ENCODE measurements at regions not wholly inside any gene's neighbourhood (a gene's known extent, or its start where the extent isn't known, plus 50 kb on each side); places are given as distances from the start of the nearest gene placed in this dataset.

DNA sequence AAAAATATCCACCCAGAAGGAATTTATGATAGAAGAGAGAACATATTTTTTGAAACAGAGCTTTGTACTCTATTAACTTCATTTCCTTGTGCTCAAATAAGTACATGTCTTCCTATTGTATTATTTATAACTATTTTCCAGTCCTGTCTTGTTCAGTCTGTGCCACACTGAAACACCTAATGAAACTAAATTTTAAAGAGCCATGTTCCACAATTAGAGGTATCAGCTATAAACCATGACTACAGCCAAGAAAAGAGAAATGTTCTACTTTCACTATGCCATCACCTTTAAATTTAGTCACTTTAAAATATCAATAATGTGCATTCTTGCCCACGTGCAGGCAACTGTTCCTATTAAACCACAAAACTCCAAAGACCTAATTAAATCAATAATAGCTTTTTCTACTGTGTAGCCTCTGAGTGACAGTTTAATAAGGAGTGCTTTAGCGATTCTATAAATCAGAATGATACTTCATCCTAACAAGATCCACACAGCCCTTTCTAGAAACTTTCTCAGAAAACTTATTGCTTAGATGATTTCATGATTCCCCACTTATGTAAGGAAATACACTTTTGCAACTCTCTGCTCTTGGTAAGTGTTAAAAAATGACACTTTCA lies 404.9 kb upstream of the CHRM3 start:
- Histone ChIP-seq H3K4me1 (ENCODE audit: control insufficient read depth, insufficient read depth, low read length) (no peaks in the 10 kb centered on the region), H3K4me3 (ENCODE audit: low read depth, low read length) (no peak overlapping the region), H3K36me3 (ENCODE audit: control insufficient read depth in 2 of 2, insufficient read depth in 1 of 2, low read length in 2 of 2) (no peaks in the 10 kb centered on the region), H3K9me3 (ENCODE audit: control insufficient read depth, insufficient read depth, low read depth, low read length) (no peaks in the 10 kb centered on the region), H3K27ac (ENCODE audit: extremely low read depth, low read depth, low read length) (no peak overlapping the region)
- CTCF ChIA-PET = no interaction called here
- POLR2A ChIA-PET = no interaction called here
- no peak for TF ChIP-seq ZNF529 (tag by site-specific recombination; IDR thresholded peaks at IDR 0.05; ENCODE audit: insufficient replicate concordance)
- TF ChIP-seq, protein P1, sequence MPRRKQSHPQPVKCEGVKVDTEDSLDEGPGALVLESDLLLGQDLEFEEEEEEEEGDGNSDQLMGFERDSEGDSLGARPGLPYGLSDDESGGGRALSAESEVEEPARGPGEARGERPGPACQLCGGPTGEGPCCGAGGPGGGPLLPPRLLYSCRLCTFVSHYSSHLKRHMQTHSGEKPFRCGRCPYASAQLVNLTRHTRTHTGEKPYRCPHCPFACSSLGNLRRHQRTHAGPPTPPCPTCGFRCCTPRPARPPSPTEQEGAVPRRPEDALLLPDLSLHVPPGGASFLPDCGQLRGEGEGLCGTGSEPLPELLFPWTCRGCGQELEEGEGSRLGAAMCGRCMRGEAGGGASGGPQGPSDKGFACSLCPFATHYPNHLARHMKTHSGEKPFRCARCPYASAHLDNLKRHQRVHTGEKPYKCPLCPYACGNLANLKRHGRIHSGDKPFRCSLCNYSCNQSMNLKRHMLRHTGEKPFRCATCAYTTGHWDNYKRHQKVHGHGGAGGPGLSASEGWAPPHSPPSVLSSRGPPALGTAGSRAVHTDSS (tag by site-specific recombination; IDR thresholded peaks at IDR 0.05) = no peak
- TF ChIP-seq, protein P2, sequence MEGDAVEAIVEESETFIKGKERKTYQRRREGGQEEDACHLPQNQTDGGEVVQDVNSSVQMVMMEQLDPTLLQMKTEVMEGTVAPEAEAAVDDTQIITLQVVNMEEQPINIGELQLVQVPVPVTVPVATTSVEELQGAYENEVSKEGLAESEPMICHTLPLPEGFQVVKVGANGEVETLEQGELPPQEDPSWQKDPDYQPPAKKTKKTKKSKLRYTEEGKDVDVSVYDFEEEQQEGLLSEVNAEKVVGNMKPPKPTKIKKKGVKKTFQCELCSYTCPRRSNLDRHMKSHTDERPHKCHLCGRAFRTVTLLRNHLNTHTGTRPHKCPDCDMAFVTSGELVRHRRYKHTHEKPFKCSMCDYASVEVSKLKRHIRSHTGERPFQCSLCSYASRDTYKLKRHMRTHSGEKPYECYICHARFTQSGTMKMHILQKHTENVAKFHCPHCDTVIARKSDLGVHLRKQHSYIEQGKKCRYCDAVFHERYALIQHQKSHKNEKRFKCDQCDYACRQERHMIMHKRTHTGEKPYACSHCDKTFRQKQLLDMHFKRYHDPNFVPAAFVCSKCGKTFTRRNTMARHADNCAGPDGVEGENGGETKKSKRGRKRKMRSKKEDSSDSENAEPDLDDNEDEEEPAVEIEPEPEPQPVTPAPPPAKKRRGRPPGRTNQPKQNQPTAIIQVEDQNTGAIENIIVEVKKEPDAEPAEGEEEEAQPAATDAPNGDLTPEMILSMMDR (tag by site-specific recombination; IDR thresholded peaks at IDR 0.05) = no peak
- no peak for TF ChIP-seq ZNF707 (tag by site-specific recombination; IDR thresholded peaks at IDR 0.05)
- TF ChIP-seq, protein P3, sequence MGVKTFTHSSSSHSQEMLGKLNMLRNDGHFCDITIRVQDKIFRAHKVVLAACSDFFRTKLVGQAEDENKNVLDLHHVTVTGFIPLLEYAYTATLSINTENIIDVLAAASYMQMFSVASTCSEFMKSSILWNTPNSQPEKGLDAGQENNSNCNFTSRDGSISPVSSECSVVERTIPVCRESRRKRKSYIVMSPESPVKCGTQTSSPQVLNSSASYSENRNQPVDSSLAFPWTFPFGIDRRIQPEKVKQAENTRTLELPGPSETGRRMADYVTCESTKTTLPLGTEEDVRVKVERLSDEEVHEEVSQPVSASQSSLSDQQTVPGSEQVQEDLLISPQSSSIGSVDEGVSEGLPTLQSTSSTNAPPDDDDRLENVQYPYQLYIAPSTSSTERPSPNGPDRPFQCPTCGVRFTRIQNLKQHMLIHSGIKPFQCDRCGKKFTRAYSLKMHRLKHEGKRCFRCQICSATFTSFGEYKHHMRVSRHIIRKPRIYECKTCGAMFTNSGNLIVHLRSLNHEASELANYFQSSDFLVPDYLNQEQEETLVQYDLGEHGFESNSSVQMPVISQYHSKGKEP (tag by site-specific recombination; IDR thresholded peaks at IDR 0.05) = no peak

DNA sequence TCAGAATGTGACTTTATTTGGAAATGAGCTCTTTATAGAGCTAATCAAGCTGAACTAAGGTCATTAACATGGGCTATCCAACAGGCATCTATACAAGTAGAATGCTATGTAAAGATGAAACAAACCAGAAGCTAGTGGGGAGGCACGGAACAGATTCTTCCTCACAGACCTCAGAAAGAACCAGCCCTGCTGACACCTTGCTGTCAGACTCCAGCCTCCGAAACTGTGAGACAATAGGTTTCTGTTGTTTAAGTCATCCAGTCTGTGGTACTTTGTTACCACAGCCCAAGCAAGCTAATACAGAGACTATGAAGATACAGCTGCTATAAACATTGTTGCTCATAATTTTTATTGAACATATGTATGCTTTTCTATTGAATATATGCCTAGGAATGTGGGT lies 406.3 kb upstream of the CHRM3 start:
- Histone ChIP-seq H3K36me3 (ENCODE audit: control insufficient read depth in 2 of 2, insufficient read depth in 1 of 2, low read length in 2 of 2) (no peaks in the 10 kb centered on the region), H3K4me1 (ENCODE audit: control insufficient read depth, insufficient read depth, low read length) (no peaks in the 10 kb centered on the region), H3K27ac (ENCODE audit: extremely low read depth, low read depth, low read length) (no peak overlapping the region), H3K4me3 (ENCODE audit: low read depth, low read length) (no peak overlapping the region), H3K9me3 (ENCODE audit: control insufficient read depth, insufficient read depth, low read depth, low read length) (no peaks in the 10 kb centered on the region)
- ChIA-PET POLR2A (no interaction called here), CTCF (interaction anchor here (0.6 to 0.8 kb wide), 2 partner anchors 531 to 1173 kb away, joined by 3 read pairs; no protein-coding TSS in a partner anchor)
- no peak for TF ChIP-seq ZNF707 (tag by site-specific recombination; IDR thresholded peaks at IDR 0.05)
- no peak for TF ChIP-seq ZNF544 (tag by site-specific recombination; IDR thresholded peaks at IDR 0.05)
- TF ChIP-seq, protein P2 (tag by site-specific recombination; IDR thresholded peaks at IDR 0.05) = no peak
- TF ChIP-seq ZNF202 (tag by site-specific recombination; IDR thresholded peaks at IDR 0.05; ENCODE audit: borderline replicate concordance) = no peak
- TF ChIP-seq, protein P4, sequence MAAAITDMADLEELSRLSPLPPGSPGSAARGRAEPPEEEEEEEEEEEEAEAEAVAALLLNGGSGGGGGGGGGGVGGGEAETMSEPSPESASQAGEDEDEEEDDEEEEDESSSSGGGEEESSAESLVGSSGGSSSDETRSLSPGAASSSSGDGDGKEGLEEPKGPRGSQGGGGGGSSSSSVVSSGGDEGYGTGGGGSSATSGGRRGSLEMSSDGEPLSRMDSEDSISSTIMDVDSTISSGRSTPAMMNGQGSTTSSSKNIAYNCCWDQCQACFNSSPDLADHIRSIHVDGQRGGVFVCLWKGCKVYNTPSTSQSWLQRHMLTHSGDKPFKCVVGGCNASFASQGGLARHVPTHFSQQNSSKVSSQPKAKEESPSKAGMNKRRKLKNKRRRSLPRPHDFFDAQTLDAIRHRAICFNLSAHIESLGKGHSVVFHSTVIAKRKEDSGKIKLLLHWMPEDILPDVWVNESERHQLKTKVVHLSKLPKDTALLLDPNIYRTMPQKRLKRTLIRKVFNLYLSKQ (tag by site-specific recombination; IDR thresholded peaks at IDR 0.05; ENCODE audit: borderline replicate concordance) = no peak
- no peak for TF ChIP-seq ZNF10 (tag by site-specific recombination; IDR thresholded peaks at IDR 0.05)
- TF ChIP-seq, protein P5, sequence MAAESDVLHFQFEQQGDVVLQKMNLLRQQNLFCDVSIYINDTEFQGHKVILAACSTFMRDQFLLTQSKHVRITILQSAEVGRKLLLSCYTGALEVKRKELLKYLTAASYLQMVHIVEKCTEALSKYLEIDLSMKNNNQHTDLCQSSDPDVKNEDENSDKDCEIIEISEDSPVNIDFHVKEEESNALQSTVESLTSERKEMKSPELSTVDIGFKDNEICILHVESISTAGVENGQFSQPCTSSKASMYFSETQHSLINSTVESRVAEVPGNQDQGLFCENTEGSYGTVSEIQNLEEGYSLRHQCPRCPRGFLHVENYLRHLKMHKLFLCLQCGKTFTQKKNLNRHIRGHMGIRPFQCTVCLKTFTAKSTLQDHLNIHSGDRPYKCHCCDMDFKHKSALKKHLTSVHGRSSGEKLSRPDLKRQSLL (tag by site-specific recombination; IDR thresholded peaks at IDR 0.05) = no peak
- TF ChIP-seq, protein P6, sequence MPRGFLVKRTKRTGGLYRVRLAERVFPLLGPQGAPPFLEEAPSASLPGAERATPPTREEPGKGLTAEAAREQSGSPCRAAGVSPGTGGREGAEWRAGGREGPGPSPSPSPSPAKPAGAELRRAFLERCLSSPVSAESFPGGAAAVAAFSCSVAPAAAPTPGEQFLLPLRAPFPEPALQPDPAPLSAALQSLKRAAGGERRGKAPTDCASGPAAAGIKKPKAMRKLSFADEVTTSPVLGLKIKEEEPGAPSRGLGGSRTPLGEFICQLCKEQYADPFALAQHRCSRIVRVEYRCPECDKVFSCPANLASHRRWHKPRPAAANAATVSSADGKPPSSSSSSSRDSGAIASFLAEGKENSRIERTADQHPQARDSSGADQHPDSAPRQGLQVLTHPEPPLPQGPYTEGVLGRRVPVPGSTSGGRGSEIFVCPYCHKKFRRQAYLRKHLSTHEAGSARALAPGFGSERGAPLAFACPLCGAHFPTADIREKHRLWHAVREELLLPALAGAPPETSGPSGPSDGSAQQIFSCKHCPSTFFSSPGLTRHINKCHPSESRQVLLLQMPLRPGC (tag by site-specific recombination; IDR thresholded peaks at IDR 0.05) = no peak
- TF ChIP-seq GFI1B (tag by site-specific recombination; IDR thresholded peaks at IDR 0.05) = no peak
- TF ChIP-seq ZNF157 (tag by site-specific recombination; IDR thresholded peaks at IDR 0.05) = no peak
- no peak for TF ChIP-seq ZNF561 (tag by site-specific recombination; IDR thresholded peaks at IDR 0.05; ENCODE audit: borderline replicate concordance)
- TF ChIP-seq ZNF785 (tag by site-specific recombination; IDR thresholded peaks at IDR 0.05) = no peak
- no peak for TF ChIP-seq ZNF555 (tag by site-specific recombination; conservative IDR thresholded peaks at IDR 0.05)
- no peak for TF ChIP-seq SALL2 (tag by site-specific recombination; IDR thresholded peaks at IDR 0.05; ENCODE audit: borderline replicate concordance)
